ENCODE measurements at regions not wholly inside any gene's neighbourhood (a gene's known extent, or its start where the extent isn't known, plus 50 kb on each side); places are given as distances from the start of the nearest gene placed in this dataset.

DNA sequence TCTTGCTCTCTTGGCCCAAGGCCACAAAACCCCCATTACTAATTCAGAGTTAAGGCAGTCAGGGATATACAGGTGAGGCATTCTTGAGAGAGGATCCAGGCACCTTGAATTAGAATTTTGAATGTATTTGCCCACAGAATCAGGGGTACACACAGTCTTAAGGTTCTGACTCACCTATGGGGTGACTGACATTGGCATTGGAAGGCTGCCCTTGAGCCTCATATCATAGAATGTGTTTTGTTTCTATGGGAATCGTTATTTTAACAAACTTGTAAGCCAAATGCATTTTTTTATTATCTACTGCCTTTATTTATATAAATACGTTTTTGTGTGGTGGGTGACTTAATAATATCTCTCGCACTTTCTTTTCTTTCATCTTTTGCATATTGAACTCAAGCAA, 218.6 kb upstream of the CITED2 start:
- intact Hi-C loops (cut with DNase I) = no loop called here
- DNase-seq = no peak
- no peak for ATAC-seq (ENCODE audit: poor library complexity)

DNA sequence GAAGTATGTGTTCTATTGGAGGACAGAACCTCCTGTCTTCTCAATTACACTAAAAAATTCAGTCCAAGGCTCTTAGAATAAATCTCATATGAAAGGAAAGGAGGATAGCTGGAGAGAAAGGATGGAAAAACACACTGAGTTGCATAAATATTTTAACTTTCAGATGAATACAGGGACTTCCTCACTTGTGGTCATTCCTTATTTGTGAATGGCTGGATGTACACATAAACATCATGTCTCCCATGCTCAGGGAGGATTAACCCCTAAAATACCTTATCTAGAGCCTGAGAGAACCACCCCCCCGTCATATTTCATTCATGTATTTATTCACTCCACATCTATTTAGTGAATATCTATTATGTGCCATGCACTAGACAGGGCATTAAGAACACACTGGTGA, 217.6 kb upstream of the CITED2 start:
- intact Hi-C loops (cut with DNase I) = no loop called here
- DNase-seq (no peak), ATAC-seq (ENCODE audit: poor library complexity) (no peak)

DNA sequence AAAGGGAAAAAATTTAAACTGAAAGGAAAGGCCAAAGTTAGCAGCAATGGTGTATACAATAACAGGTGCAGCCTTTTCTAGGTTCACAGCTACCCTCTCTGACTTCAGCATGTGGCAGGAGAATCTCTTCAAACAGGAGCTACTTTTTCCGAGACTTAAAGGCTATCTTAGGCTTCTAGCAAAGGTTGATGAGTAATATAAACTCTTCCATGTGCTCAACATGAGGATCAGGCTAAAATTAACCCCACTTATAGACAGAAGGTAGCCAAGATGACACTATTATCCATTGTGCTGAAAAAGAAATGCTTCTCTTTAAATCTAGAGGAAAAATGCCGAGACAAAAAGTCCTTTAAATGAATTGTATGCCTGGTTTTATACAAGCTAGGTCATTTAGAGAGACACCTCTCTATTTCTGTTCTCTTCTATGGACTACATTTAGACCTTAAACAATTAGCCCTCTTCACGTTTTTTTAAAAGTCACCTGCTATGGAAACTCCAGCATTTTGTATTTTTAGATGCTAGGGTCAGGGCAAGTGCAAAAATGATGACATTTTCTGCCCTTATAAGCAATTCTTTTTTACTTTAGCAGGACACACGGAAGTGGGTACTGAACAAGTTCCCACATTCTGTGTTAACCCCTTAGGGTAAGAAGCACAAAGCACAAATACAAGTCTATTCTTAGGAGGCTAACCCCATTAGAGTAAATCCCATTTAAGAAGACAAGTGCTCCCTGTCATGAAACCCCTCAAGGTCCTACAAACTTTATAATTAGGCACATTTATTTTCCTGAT, 216.8 kb upstream of the CITED2 start:
- intact Hi-C loops (cut with DNase I) = no loop called here
- ATAC-seq (ENCODE audit: poor library complexity) (peak; percentile 12), DNase-seq (no peak)

DNA sequence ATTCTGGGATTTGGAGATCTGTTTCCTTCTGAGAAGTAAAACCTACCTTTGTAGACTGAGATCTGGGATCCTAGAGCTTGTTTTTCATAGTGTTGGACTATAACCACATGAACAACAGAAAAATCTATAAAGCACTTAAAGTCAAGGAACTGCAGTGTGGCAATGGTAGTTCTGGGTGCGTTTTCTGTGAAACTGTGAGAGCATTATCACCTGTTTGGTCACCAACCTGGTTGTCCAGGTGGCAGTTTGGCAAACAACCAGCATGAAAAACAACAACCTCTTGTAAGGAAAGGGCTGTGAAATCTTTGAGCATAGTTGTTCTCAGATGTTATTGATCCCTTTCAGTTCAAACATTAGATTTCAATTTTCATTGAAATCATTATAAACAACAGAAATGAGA, 215.8 kb upstream of the CITED2 start:
- ATAC-seq (ENCODE audit: poor library complexity) = no peak

DNA sequence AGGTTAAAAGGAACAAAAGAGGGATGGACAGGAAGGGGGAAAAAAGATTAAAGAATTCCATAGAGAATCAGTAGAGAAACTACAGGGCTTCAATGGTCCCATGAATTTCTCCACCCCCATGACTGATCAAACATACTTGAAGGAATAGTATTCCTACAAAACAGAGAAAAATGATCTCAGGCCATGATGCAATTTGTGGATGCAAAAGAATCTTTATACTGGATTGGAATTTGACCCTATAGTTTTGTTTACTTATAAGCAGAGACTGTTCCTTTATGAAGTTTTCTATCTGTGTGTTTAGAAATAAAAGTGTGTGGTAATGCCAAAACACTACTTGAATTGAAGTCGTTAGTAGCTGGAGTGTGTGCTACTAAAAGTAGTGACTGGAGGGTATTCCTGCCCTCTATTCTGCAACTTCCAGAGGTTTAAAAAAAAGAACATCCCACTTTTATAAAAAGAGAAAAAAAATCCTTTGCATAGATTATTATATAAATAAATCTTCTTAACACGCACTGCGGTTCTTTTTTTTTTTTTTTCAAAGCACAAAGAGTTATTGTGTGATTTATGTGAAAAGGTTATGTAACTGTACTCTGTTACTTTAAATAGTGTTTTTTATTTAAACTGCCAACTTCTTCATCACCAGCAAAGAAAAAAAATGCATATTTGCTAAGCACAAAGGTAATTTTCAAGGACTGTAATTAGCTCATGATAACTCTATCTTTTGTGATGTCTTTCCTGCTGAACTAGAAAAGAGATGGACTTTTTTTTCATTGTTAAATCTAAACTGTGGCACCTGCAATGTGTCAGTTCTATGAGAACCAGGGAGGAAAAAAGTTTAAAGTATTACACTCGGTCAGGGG, 214.5 kb upstream of the CITED2 start:
- no peak for DNase-seq
- intact Hi-C loops (cut with DNase I) = no loop called here
- ATAC-seq (ENCODE audit: poor library complexity) = no peak

More for the DNA sequence above, 215.8 kb upstream of the CITED2 start:
- no peak for DNase-seq
- intact Hi-C loops (cut with DNase I) = no loop called here

DNA sequence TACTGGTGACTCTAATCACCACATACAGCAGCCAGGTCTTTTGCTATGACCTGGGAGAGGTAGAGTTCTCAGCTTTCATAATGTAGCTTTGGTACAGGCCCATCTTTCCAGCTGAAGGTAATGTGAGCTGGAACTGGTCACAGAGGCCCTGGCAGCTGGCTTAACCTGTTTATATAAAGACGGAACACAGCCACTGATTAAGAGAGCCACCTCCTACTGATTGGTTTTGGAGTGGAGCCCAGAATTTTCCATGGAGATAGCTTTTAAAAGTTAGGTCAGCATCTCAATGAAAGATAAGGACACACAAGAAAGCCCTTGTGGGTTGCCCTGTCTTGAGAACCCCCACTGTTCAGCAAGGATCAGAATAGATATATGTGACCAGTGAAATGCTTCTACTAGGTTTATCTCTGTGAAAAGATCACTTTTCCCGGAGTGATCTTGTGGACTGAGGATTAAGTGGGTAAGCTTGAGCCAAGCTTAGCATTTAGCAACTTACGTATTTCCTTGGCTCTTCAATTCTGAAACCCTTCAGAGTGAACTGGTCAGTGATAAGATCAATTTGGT, 213.7 kb upstream of the CITED2 start:
- peak; percentile 78 for ATAC-seq (ENCODE audit: poor library complexity)

DNA sequence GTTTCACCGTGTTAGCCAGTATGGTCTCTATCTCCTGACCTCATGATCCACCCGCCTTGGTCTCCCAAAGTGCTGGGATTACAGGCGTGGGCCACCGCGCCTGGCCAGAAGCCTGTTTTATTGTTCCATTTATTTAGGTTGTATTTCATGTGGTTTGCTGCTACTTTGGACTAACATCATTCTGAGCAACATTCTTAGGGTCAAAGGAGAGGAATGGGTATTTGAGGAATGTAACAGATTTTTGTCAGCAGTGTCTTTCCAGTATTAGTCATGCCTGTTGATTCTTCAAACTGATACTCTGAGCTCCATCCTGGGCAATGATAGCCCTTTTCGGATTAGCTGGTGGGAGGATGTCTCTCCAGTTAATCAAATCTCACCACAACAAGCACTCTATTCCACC, 213.0 kb upstream of the CITED2 start:
- no peak for DNase-seq
- intact Hi-C loops (cut with DNase I) = no loop called here
- ATAC-seq (ENCODE audit: poor library complexity) = no peak

More for the DNA sequence above, 213.7 kb upstream of the CITED2 start:
- DNase-seq = no peak
- intact Hi-C loops (cut with DNase I) = no loop called here

DNA sequence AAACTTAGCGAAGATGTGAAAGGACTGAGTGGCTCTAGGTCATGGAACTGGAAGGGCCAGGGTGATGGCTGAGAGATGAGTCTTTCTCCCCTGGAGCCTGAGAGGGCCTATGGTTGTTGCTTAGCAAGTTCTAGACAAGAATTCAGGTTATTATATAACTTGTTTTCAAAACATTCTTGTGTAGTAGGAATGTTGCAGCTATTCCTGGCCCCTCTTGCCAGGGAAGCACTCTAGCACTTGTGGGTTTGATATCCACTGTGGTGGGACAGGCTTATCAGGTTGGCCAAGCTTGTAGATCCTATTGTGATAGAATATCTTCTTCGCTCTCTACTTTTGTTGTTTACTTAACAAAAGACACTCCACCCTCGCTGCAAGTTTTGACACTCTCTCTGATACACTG, 211.8 kb upstream of the CITED2 start:
- DNase-seq (no peak), ATAC-seq (ENCODE audit: poor library complexity) (no peak)
- intact Hi-C loops (cut with DNase I) = no loop called here

DNA sequence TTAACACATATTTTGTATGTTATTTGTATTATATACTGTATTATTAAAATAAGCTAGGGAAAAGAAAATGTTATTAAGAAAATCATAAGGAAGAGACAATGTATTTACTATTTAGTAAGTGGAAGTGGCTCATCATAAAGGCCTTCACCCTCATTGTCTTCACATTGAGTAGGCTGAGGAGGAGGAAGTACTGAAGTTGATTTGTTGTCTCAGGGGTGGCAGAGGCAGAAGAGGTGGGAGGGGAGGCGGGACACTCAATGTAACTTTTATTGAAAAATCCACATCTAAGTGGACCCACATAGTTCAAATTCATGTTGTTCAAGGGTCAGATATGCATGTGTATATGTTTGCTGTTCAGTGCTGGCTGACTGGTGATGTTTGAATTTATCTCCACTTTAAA, 210.2 kb upstream of the CITED2 start:
- no peak for ATAC-seq (ENCODE audit: poor library complexity)
- intact Hi-C loops (cut with DNase I) = no loop called here
- DNase-seq = no peak

DNA sequence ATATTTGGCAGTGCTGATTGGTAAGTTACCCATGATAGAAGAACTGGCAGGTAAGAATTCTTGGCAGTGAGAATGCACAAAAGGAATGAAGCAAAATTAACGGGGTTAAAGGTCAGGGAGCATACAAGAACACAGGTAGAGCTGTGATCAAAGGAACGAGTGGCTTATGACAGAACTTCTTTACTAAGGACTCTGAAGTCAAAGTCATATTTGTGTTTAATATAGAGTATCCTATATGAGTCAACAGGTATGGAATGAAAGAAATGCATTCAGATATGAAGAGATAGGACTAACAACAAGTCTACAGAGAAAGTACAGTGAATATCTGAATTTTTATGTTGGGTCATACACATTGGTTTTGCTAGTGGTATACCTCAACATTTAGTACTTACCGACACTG, 209.0 kb upstream of the CITED2 start:
- no peak for ATAC-seq (ENCODE audit: poor library complexity)
- DNase-seq = no peak
- intact Hi-C loops (cut with DNase I) = no loop called here

DNA sequence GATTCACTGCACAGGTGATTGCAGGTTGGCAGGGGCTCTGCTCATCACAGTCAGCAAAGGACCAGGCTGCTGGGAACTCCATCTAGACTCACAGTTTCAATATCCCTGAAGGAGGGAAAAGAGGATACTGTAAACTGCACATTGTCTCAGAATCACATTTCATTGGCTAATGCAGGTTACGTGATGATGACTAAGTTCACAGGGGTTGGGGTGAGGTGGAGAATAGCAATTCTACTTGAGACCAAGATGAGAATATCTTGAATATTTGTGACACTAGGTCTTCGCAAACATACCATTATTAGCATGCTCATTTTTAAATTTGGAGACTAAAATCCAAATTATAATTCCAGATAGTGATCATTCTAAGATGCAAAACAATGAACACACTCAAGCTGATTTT, 208.5 kb upstream of the CITED2 start:
- DNase-seq (no peak), ATAC-seq (ENCODE audit: poor library complexity) (no peak)
- intact Hi-C loops (cut with DNase I) = no loop called here

DNA sequence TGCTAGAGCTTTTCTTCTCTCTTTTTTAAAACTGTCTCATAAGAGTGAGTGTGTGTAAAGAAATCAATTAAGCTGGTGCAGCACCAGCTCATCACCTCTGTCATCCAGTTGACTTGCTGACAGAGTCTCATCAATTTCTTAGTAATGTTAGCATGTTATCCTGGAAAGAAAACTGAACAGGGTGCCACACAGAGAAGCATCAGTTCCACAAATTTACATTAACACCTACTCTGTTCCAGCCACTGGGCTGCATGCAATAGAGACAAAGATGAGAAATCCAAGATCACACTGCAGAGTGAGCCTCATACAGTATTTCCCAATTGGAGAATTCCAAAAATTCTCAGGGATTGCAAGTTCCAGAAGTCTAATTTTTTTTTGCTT, 207.0 kb upstream of the CITED2 start:
- ATAC-seq (ENCODE audit: poor library complexity) (no peak), DNase-seq (no peak)
- intact Hi-C loops (cut with DNase I) = no loop called here

DNA sequence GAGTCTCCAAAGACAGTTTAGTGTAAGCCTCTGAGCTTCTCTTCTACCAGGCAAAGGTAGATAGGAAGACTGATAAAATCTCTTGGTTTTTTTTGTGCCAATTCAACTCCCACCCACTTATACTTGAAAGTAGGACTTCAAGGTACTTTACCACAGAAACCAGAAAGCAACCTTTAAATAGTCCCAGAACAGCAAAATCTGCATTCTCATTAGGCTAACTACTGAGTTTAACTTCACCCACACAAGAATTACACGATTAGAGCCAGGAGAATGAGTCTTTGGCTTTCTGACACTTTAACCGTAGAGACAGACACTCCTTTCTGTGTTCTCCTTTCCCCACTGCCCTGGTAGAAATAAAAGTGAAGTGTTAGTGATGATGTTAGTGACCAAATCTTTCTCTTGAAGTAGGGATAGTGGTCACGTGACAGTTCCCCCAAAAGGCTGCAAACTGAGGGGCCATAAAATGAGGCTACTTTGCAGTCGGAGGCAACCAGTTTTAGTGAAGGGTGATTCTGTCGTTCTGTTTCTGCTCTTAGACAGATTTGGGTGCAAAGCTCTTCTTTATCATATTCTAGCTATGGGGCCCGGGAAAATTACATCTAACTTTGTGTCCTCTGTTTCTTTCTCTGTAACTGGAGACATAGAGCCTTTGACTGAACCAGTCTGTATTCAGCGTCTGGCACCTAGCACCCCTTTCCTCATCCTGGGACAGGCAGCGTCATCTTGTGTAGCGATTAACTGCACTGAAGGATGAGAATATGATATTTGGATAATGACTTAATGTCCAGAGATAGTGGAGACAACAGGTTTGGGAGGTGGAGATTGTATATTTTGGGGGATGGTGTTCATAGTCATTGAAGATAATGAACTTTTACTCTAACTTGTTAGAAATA, 206.4 kb upstream of the CITED2 start:
- DNase-seq = no peak
- no peak for ATAC-seq (ENCODE audit: poor library complexity)
- intact Hi-C loops (cut with DNase I) = no loop called here

DNA sequence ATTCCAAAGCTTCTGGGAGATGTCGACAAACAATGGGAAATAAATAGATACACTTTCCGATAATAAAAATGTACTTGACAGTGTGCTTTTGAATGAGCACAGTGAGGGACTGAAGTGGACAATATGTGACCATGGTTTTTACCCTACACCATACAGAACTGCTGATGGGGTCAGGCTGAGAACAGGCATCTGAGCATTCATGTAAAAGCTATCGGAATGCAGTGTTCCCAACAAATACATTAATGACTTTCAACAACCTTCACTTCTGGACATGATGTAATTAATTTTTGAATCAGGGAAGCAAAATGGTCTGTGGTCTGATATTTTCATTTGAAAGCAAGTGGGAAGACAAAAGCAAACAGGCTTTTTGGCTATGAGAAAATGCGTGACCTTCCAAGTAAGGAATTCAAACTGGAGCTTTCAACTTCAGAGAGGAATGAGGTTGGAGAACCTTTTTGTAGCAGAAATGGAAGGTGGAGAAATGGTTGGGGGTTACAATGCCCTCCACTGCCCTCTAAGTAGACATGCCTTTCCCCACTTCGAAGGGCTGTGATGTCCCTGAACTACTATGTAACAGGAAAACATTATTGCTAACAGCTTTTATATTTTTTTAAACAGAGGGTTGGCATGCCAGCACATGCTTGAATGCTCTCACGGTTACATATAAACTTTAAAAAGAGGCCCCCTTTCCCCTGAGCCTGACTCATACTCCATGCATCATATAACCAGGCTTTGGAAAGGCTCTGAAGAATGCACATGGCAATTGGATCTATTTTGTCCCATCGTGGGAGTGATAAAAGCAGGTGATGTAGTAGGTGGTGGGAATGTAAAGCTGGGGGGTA, 203.5 kb upstream of the CITED2 start:
- no peak for DNase-seq
- ATAC-seq (ENCODE audit: poor library complexity) = no peak
- intact Hi-C loops (cut with DNase I) = no loop called here

DNA sequence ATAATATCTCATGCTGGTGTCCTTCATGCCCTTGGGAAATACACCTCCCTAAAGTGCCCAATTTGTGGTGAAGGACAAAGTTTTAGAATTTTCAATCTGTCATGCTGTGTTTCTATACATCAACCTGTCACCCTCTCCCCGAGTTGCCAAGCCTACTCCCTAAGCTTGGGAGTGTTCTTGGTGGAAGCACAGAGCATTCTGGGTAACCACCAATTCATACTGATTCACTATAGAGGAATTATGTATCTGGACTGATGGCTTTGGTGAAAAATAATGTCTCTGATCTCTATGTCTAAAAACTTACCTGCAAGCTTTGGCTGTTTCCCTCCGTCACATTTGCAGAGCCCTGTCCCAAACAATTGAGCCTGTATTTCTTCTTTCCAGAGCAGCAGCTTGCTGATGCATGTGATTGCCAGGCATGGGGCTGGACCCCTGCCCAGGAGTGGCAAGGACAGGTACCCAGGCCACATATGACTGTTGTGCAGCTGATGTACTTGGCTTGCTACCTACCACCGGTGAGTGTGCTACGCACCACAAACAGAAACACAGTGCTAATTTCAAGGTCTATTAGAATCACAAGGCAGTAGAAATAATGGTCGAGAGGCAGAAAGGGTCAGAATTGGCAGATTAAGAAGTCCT, 202.8 kb upstream of the CITED2 start:
- no peak for DNase-seq
- intact Hi-C loops (cut with DNase I) = no loop called here
- no peak for ATAC-seq (ENCODE audit: poor library complexity)

DNA sequence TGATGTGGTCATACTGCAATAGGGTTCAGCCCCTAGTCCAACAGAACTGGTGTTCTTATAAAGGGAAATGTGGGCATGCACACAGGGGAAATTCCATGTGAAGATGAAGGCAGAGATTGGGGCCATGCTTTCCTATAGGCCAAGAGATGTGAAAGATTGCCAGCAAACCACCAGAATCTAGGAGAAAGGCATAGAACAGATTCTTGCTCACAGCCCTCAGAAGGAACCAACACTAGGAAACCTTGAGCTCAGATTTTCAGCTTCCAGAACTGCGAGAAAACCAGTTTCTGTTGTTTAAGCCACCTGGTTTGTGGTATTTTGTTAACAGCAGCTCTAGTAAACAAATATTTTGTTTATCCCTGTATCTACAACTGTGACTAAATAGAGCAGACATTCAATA, 197.6 kb upstream of the CITED2 start:
- DNase-seq (no peak), ATAC-seq (ENCODE audit: poor library complexity) (no peak)

DNA sequence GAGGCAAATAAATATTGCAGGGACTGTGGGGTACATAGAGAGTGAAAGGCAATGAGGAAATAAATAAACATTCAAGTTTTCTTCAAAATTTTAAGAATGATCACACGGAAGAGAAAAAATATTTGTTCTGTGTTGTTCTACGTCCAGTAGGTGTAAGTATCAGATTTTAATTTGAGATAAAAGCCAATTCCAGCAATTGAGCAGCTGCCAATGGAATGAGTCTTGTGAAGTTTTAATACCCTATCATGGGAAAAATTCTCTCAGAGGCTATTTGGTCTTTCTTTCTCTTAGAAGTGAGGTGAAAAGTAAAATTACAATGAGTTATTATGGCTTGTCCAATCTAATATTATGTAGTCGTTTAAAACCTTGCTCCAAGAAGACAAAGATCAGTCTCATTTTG, 195.7 kb upstream of the CITED2 start:
- intact Hi-C loops (cut with DNase I) = no loop called here
- no peak for ATAC-seq (ENCODE audit: poor library complexity)

More for the DNA sequence above, 197.6 kb upstream of the CITED2 start:
- intact Hi-C loops (cut with DNase I) = no loop called here

DNA sequence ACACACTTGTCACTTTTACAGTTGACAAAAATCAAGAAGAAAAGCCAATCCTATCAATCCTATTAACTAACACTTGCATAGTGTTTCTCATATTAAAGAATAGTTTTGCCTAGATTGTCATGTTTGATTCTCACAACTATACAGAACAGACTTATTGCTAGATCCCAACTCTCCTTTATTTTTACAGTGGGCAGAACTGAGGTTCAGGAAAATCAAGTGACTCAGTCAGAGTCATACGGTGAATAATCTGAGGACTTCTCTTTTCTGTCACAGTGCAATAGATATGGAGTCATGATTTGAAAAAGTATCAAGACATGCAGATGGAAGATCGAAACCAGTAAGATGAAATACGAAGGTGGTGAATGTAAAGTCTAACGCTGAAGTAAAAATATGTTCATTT, 195.1 kb upstream of the CITED2 start:
- intact Hi-C loops (cut with DNase I) = no loop called here
- no peak for ATAC-seq (ENCODE audit: poor library complexity)
- no peak for DNase-seq

More for the DNA sequence above, 195.7 kb upstream of the CITED2 start:
- no peak for DNase-seq
